SK-N-SH (cell line): ENCODE measurements at regions not wholly inside any gene's neighbourhood (a gene's known extent, or its start where the extent isn't known, plus 50 kb on each side); places are given as distances from the start of the nearest gene placed in this dataset.

Source experiments
- CTCF ChIA-PET: fragments of 300-600, 350-600 bp; formaldehyde crosslinking; extraction: SDS; loops from one replicate; lab custom pipeline; 2021; lab: Yijun Ruan, JAX
- POLR2A ChIA-PET: fragments of 350-600 bp; sonication (Branson Sonifier 250); formaldehyde crosslinking; extraction: SDS; loops from one replicate; lab custom pipeline; 2020; ENCODE audit warnings: antibody characterized with exemption, inconsistent platforms; lab: Yijun Ruan, JAX
- DNase-seq: peaks from one replicate; pipeline ENCODE4 v3.0.0; 2012
- H2AFZ ChIP-seq: fragments of 200-600 bp; sonication (generic); 2 replicates; pipeline ENCODE4 v1.8.1; 2016; ENCODE audit warnings: antibody characterized with exemption, mild to moderate bottlenecking, low read depth
- H3F3A ChIP-seq: fragments of 200-600 bp; sonication (generic); replicated peaks from 2 replicates; pipeline ENCODE3; 2016; ENCODE audit warnings: antibody characterized with exemption, mild to moderate bottlenecking; ENCODE audit not compliant: insufficient read depth
- H3K27ac ChIP-seq, 2 experiments: fragments of 200-500 bp in 1 of 2; fragments of 200-600 bp in 1 of 2; sonication (Bioruptor generic) in 1 of 2; sonication (generic), shearing (Covaris generic) in 1 of 2; 2 replicates each; pipeline versions ENCODE4 v1.5.1 to v1.6.1; 2014 to 2016; ENCODE audit warnings: low read depth in 2 of 2, inconsistent platforms in 1 of 2, low read length in 1 of 2, mild to moderate bottlenecking in 1 of 2, mixed read lengths in 1 of 2
- H3K27me3 ChIP-seq: fragments of 200-600 bp; sonication (generic), shearing (Covaris generic); 2 replicates; pipeline ENCODE4 v1.6.1; 2016; ENCODE audit warnings: mixed run types; ENCODE audit not compliant: insufficient read depth
- H3K36me3 ChIP-seq, 2 experiments: fragments of 200-500 bp in 1 of 2; fragments of 200-600 bp in 1 of 2; sonication (Bioruptor generic) in 1 of 2; sonication (generic) in 1 of 2; replicated peaks in 1 of 2; 2 replicates each; pipeline versions ENCODE3 to v1.5.1; 2014 to 2016; ENCODE audit warnings: low read length in 1 of 2, mild to moderate bottlenecking in 1 of 2; ENCODE audit not compliant: insufficient read depth in 2 of 2, control insufficient read depth in 1 of 2
- H3K4me1 ChIP-seq, 2 experiments: fragments of 200-500 bp in 1 of 2; fragments of 200-600 bp in 1 of 2; sonication (Bioruptor generic) in 1 of 2; sonication (generic), shearing (Covaris generic) in 1 of 2; 2 replicates each; pipeline versions ENCODE4 v1.5.1 to v1.6.1; 2014 to 2016; ENCODE audit warnings: low read depth in 1 of 2, low read length in 1 of 2, mixed run types in 1 of 2; ENCODE audit not compliant: insufficient read depth in 2 of 2, control insufficient read depth in 1 of 2
- H3K4me2 ChIP-seq: fragments of 200-600 bp; sonication (generic), shearing (Covaris generic); 2 replicates; pipeline ENCODE4 v1.6.1; 2017; ENCODE audit warnings: mixed run types
- H3K4me3 ChIP-seq, 2 experiments: fragments of 200-500 bp in 1 of 2; fragments of 200-600 bp in 1 of 2; sonication (Bioruptor generic) in 1 of 2; sonication (generic), shearing (Covaris generic) in 1 of 2; 2 replicates each; pipeline versions ENCODE4 v1.5.1 to v1.8.1; 2014 to 2016; ENCODE audit warnings: low read depth in 2 of 2, inconsistent platforms in 1 of 2, low read length in 1 of 2, mild to moderate bottlenecking in 1 of 2, mixed read lengths in 1 of 2, moderate library complexity in 1 of 2
- H3K79me2 ChIP-seq: fragments of 200-600 bp; sonication (generic); 2 replicates; pipeline ENCODE4 v1.8.1; 2017; ENCODE audit warnings: mild to moderate bottlenecking; ENCODE audit not compliant: insufficient read depth
- H3K9ac ChIP-seq: fragments of 200-600 bp; sonication (generic); 2 replicates; pipeline ENCODE4 v1.6.1; 2017; ENCODE audit warnings: mixed run types
- H3K9me2 ChIP-seq: fragments of 200-600 bp; sonication (generic); 2 replicates; pipeline ENCODE4 v1.6.1; 2017; ENCODE audit warnings: mixed run types
- H3K9me3 ChIP-seq: fragments of 200-600 bp; sonication (generic); 2 replicates; pipeline ENCODE4 v1.6.1; 2017; ENCODE audit warnings: mixed run types, mild to moderate bottlenecking, moderate library complexity
- H4K20me1 ChIP-seq: fragments of 200-600 bp; sonication (generic); 2 replicates; pipeline ENCODE4 v1.6.1; 2017; ENCODE audit warnings: mild to moderate bottlenecking, mixed run types; ENCODE audit not compliant: insufficient read depth
- FOSL2 ChIP-seq: IDR thresholded peaks from 2 replicates; pipeline ENCODE4 v1.4.0; 2012; ENCODE audit warnings: low read depth, mild to moderate bottlenecking, moderate library complexity, borderline replicate concordance
- FOXM1 ChIP-seq: IDR thresholded peaks from 2 replicates; pipeline ENCODE4 v1.4.0; 2012; ENCODE audit warnings: low read depth, mild to moderate bottlenecking
- IRF3 ChIP-seq: fragments of 150-350 bp; IDR thresholded peaks from 2 replicates; pipeline ENCODE4 v1.6.1; 2016; ENCODE audit warnings: mild to moderate bottlenecking, low read depth, low read length
- JUND ChIP-seq: IDR thresholded peaks from 2 replicates; pipeline ENCODE4 v1.4.0; 2012
- MAX ChIP-seq: IDR thresholded peaks from 2 replicates; pipeline ENCODE4 v1.4.0; 2012; ENCODE audit warnings: low read depth
- NFIC ChIP-seq: IDR thresholded peaks from 2 replicates; pipeline ENCODE4 v1.4.0; 2012; ENCODE audit warnings: borderline replicate concordance
- PBX3 ChIP-seq: IDR thresholded peaks from 2 replicates; pipeline ENCODE4; 2012
- POLR2AphosphoS5 ChIP-seq: IDR thresholded peaks from 2 replicates; pipeline ENCODE4 v1.6.1; 2012; ENCODE audit warnings: low read depth, low read length
- RCOR1 ChIP-seq: fragments of 150-350 bp; IDR thresholded peaks from 2 replicates; pipeline ENCODE4 v1.6.1; 2017; ENCODE audit warnings: antibody characterized with exemption, low read length
- RFX5 ChIP-seq: IDR thresholded peaks from 2 replicates; pipeline ENCODE4 v1.6.1; 2012; ENCODE audit warnings: mild to moderate bottlenecking, improper control_type of control experiment, low read length
- TCF12 ChIP-seq: IDR thresholded peaks from 2 replicates; pipeline ENCODE4 v1.4.0; 2012
- YY1 ChIP-seq: IDR thresholded peaks from 2 replicates; pipeline ENCODE4 v1.4.0; 2012; ENCODE audit warnings: low read depth, mild to moderate bottlenecking
- ZBTB33 ChIP-seq: IDR thresholded peaks from 2 replicates; pipeline ENCODE4 v1.4.0; 2012; ENCODE audit warnings: low read depth, borderline replicate concordance
- WGBS: methylation state at CpG from one replicate; pipeline ENCODE4 v1.1.6; 2017; ENCODE audit warnings: low lambda C conversion rate; 5-methylcytosine and 5-hydroxymethylcytosine counted together

GRCh38 chr6:140043357-140043756 lies 668.9 kb upstream of the CITED2 start (continued):
- TF ChIP-seq JUND = peak; percentile 97
- TF ChIP-seq PBX3 = peak; percentile 82
- TF ChIP-seq FOXM1 = peak; percentile 91
- peak; percentile 66; the same call in 1 of the 2 replicates for TF ChIP-seq POLR2AphosphoS5
- TF ChIP-seq RCOR1 = no peak
- TF ChIP-seq MAX = peak; percentile 54; the same call in 1 of the 2 replicates
- no peak for TF ChIP-seq RFX5
- peak; percentile 94 for TF ChIP-seq TCF12
- TF ChIP-seq FOSL2 = peak; percentile 99
- TF ChIP-seq, all 33 proteins: peak for 13

- no peak for DNase-seq
- H2AFZ ChIP-seq = peak overlapping the region; percentile 48; the same call in 1 of the 2 replicates
- no peaks in the 10 kb centered on the region for H3K79me2 ChIP-seq
- no peak overlapping the region for H3K9ac ChIP-seq
- no peaks in the 10 kb centered on the region for H3K36me3 ChIP-seq
- H3K4me3 ChIP-seq = no peak overlapping the region
- no peaks in the 10 kb centered on the region for H4K20me1 ChIP-seq
- no peak overlapping the region for H3K27ac ChIP-seq
- ChIA-PET POLR2A (no interaction called here), CTCF (interaction anchor here (2.6 kb wide), 1 partner anchor 160 kb away, joined by 5 read pairs; no protein-coding TSS in a partner anchor)
- H3K9me2 ChIP-seq = no peaks in the 10 kb centered on the region
- H3K27me3 ChIP-seq = no peaks in the 10 kb centered on the region
- no peaks in the 10 kb centered on the region for H3K9me3 ChIP-seq
- H3F3A ChIP-seq = peaks cover 23% of the 10 kb centered on the region
- H3K4me1 ChIP-seq = peaks cover 0 to 17% of the 10 kb centered on the region in 2 experiments; a peak in 1 of 4 replicates
- H3K4me2 ChIP-seq = no peak overlapping the region
- no peak for TF ChIP-seq YY1
- no peak for TF ChIP-seq FOSL2
- TF ChIP-seq NFIC = no peak
- no peak for TF ChIP-seq JUND
- TF ChIP-seq ZBTB33 = no peak
- 81% methylated on average over 1 of the region's 1 CpG for WGBS
Observed at GRCh38 chr6:140041571-140042332, 667.3 kb upstream of the CITED2 start.

- DNase-seq = no peak
- CTCF ChIA-PET = interaction anchor here (2.6 kb wide), 1 partner anchor 160 kb away, joined by 5 read pairs; no protein-coding TSS in a partner anchor
- H3K27ac ChIP-seq = no peak overlapping the region
Observed at GRCh38 chr6:140041056-140041455, 666.6 kb upstream of the CITED2 start.

More at GRCh38 chr6:140041056-140041455, 666.6 kb upstream of the CITED2 start:
- no peak overlapping the region for H3K4me3 ChIP-seq
- no peaks in the 10 kb centered on the region for H3K9me3 ChIP-seq
- H3K27me3 ChIP-seq = no peaks in the 10 kb centered on the region
- POLR2A ChIA-PET = no interaction called here
- no peaks in the 10 kb centered on the region for H3K36me3 ChIP-seq
- H3F3A ChIP-seq = peaks cover 23% of the 10 kb centered on the region
- H3K9ac ChIP-seq = no peak overlapping the region
- H3K79me2 ChIP-seq = no peaks in the 10 kb centered on the region
- H2AFZ ChIP-seq = no peak overlapping the region
- TF ChIP-seq IRF3 = no peak
- H3K4me2 ChIP-seq = no peak overlapping the region
- H3K4me1 ChIP-seq = peaks cover 0 to 17% of the 10 kb centered on the region in 2 experiments; a peak in 1 of 4 replicates
- H3K9me2 ChIP-seq = no peaks in the 10 kb centered on the region
- H4K20me1 ChIP-seq = no peaks in the 10 kb centered on the region
